ENCODE measurements at regions not wholly inside any gene's neighbourhood (a gene's known extent, or its start where the extent isn't known, plus 50 kb on each side); places are given as distances from the start of the nearest gene placed in this dataset.
A peak's percentile ranks its signal among the peaks of the same experiment; 100 is the strongest.

DNA sequence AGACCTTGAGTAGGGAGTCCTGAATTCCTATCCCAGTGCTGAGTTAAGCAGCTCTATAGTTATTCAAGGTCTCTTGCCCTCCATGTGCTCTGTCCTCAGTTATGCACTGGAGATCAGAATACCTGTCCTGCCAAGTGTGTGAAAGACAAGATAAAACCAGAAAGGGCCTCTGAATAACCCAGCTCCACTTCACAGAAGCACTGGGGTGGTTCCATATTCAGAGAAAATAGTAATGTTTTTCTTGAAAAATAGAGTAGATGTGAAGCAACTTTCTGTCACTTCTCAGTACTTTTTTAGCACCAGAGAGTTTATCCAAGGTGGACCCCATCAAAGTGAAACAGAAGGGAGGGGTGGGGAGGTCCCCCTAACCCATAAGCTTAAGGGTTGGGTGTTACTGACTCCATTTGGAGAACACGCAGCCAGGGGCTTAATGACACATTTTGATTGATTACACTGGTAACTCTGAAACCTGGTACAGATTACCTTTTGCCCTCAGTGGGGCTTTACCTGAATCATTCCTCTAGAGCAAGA lies 509.8 kb upstream of the JARID2 start:
- no peaks in the 10 kb centered on the region for H3F3A ChIP-seq (replicated peaks; ENCODE audit: low read depth)
- Mint-ChIP-seq H3K9me3 (no peaks in the 10 kb centered on the region; the same call in 2 of the 3 replicates), H3K4me3 (no peak overlapping the region), H3K4me1 (peaks cover 12% of the 10 kb centered on the region), H3K36me3 (ENCODE audit: low read depth) (peaks cover 3% of the 10 kb centered on the region; the same call in 1 of the 3 replicates), H3K27me3 (ENCODE audit: insufficient read depth, low read depth, poor library complexity) (peaks cover 4% of the 10 kb centered on the region), H3K27ac (no peak overlapping the region)
- no peak overlapping the region for H3K27ac ChIP-seq (ENCODE audit: low read depth)
- TF ChIP-seq ZNF114 (CRISPR knock-in tag; IDR thresholded peaks at IDR 0.05) = no peak
- no peak for TF ChIP-seq POLR2AphosphoS5 (IDR thresholded peaks at IDR 0.05; ENCODE audit: low read depth)
- TF ChIP-seq, protein P1, sequence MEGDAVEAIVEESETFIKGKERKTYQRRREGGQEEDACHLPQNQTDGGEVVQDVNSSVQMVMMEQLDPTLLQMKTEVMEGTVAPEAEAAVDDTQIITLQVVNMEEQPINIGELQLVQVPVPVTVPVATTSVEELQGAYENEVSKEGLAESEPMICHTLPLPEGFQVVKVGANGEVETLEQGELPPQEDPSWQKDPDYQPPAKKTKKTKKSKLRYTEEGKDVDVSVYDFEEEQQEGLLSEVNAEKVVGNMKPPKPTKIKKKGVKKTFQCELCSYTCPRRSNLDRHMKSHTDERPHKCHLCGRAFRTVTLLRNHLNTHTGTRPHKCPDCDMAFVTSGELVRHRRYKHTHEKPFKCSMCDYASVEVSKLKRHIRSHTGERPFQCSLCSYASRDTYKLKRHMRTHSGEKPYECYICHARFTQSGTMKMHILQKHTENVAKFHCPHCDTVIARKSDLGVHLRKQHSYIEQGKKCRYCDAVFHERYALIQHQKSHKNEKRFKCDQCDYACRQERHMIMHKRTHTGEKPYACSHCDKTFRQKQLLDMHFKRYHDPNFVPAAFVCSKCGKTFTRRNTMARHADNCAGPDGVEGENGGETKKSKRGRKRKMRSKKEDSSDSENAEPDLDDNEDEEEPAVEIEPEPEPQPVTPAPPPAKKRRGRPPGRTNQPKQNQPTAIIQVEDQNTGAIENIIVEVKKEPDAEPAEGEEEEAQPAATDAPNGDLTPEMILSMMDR (conservative IDR thresholded peaks at IDR 0.05; ENCODE audit: low read depth in 2 of 2) = no peak
- TF ChIP-seq, protein P2, sequence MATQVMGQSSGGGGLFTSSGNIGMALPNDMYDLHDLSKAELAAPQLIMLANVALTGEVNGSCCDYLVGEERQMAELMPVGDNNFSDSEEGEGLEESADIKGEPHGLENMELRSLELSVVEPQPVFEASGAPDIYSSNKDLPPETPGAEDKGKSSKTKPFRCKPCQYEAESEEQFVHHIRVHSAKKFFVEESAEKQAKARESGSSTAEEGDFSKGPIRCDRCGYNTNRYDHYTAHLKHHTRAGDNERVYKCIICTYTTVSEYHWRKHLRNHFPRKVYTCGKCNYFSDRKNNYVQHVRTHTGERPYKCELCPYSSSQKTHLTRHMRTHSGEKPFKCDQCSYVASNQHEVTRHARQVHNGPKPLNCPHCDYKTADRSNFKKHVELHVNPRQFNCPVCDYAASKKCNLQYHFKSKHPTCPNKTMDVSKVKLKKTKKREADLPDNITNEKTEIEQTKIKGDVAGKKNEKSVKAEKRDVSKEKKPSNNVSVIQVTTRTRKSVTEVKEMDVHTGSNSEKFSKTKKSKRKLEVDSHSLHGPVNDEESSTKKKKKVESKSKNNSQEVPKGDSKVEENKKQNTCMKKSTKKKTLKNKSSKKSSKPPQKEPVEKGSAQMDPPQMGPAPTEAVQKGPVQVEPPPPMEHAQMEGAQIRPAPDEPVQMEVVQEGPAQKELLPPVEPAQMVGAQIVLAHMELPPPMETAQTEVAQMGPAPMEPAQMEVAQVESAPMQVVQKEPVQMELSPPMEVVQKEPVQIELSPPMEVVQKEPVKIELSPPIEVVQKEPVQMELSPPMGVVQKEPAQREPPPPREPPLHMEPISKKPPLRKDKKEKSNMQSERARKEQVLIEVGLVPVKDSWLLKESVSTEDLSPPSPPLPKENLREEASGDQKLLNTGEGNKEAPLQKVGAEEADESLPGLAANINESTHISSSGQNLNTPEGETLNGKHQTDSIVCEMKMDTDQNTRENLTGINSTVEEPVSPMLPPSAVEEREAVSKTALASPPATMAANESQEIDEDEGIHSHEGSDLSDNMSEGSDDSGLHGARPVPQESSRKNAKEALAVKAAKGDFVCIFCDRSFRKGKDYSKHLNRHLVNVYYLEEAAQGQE (IDR thresholded peaks at IDR 0.05; ENCODE audit: unreplicated experiment) = no peak
- no peak for TF ChIP-seq EZH2phosphoT487 (IDR thresholded peaks at IDR 0.05; ENCODE audit: unreplicated experiment)
- TF ChIP-seq ZNF331 (CRISPR knock-in tag; IDR thresholded peaks at IDR 0.05; ENCODE audit: low read depth) = no peak
- no peak for TF ChIP-seq JUNB (IDR thresholded peaks at IDR 0.05; ENCODE audit: unreplicated experiment)
- TF ChIP-seq CREB1 (CRISPR knock-in tag; IDR thresholded peaks at IDR 0.05; ENCODE audit: low read depth) = no peak
- no peak for TF ChIP-seq ETS1 (IDR thresholded peaks at IDR 0.05)
- TF ChIP-seq EZH2 (IDR thresholded peaks at IDR 0.05; ENCODE audit: low read depth, unreplicated experiment) = no peak
- no peak for TF ChIP-seq NANOG (IDR thresholded peaks at IDR 0.05; ENCODE audit: borderline replicate concordance)
- TF ChIP-seq ZNF462 (CRISPR knock-in tag; IDR thresholded peaks at IDR 0.05) = no peak
- no peak for TF ChIP-seq STAT1 (IDR thresholded peaks at IDR 0.05; ENCODE audit: unreplicated experiment)
- peaks cover 10% of the 10 kb centered on the region for H3K4me1 ChIP-seq (ENCODE audit: insufficient read depth)
- no peaks in the 10 kb centered on the region for H4K20me1 ChIP-seq (replicated peaks; ENCODE audit: insufficient read depth)
- no peak for DNase-seq (ENCODE audit: low spot score)
- no peaks in the 10 kb centered on the region for H3K79me2 ChIP-seq (replicated peaks; ENCODE audit: insufficient read depth)
- ATAC-seq = peak; percentile 41; the same call in 2 of the 3 replicates
- H2AFZ ChIP-seq = no peak overlapping the region
- no peak overlapping the region for H3K4me2 ChIP-seq
- no peaks in the 10 kb centered on the region for H3K27me3 ChIP-seq (ENCODE audit: insufficient read depth)
- no peaks in the 10 kb centered on the region for H3K36me3 ChIP-seq (ENCODE audit: insufficient read depth)
- peaks cover 19% of the 10 kb centered on the region for H3K9me2 ChIP-seq (ENCODE audit: insufficient read depth)
- no peak overlapping the region for H3K4me3 ChIP-seq
